ENCODE measurements at regions not wholly inside any gene's neighbourhood (a gene's known extent, or its start where the extent isn't known, plus 50 kb on each side); places are given as distances from the start of the nearest gene placed in this dataset.

- TF ChIP-seq CTCF (IDR thresholded peaks at IDR 0.05) = no peak
Observed at GRCh38 chrX:113009837-113010236, 169.2 kb upstream of the AMOT start.

GRCh38 chrX:113009029-113009428, 168.4 kb upstream of the AMOT start:
- no peak for TF ChIP-seq CTCF (IDR thresholded peaks at IDR 0.05)

- peak; percentile 34; the same call in 1 of the 2 replicates for TF ChIP-seq CTCF (IDR thresholded peaks at IDR 0.05)
Observed at GRCh38 chrX:113001836-113002235, 161.2 kb upstream of the AMOT start.

GRCh38 chrX:112997991-112998390, 157.4 kb upstream of the AMOT start:
- TF ChIP-seq CTCF (IDR thresholded peaks at IDR 0.05) = no peak

- TF ChIP-seq CTCF (IDR thresholded peaks at IDR 0.05) = no peak
Observed at GRCh38 chrX:112991801-112992200, 151.2 kb upstream of the AMOT start.

- no peak for TF ChIP-seq CTCF (IDR thresholded peaks at IDR 0.05)
Observed at GRCh38 chrX:112979879-112980278, 139.2 kb upstream of the AMOT start.

GRCh38 chrX:112968351-112969133, 127.9 kb upstream of the AMOT start:
- TF ChIP-seq CTCF (IDR thresholded peaks at IDR 0.05) = no peak

- TF ChIP-seq CTCF (IDR thresholded peaks at IDR 0.05) = no peak
Observed at GRCh38 chrX:112967903-112968302, 127.3 kb upstream of the AMOT start.
